SU-DHL-6 (cell line): ENCODE measurements at regions not wholly inside any gene's neighbourhood (a gene's known extent, or its start where the extent isn't known, plus 50 kb on each side); places are given as distances from the start of the nearest gene placed in this dataset.

ENCODE experiments used
- H2AFZ ChIP-seq: fragments of 200-600 bp; sonication (generic); 2 replicates; pipeline ENCODE4 v1.6.1; 2014; ENCODE audit warnings: low read depth, mild to moderate bottlenecking, moderate library complexity, mixed read lengths, antibody characterized with exemption, low read length; ENCODE audit not compliant: severe bottlenecking
- H3F3A ChIP-seq: fragments of 200-600 bp; shearing (Covaris generic); 2 replicates; pipeline ENCODE4 v1.6.0; 2016; ENCODE audit warnings: antibody characterized with exemption, mild to moderate bottlenecking; ENCODE audit not compliant: insufficient read depth
- H3K27ac ChIP-seq: fragments of 200-600 bp; sonication (generic); 2 replicates; pipeline ENCODE4 v1.5.1; 2016; ENCODE audit warnings: low read depth, mild to moderate bottlenecking, low read length, moderate library complexity, mixed read lengths
- H3K27me3 ChIP-seq: fragments of 200-600 bp; sonication (generic), shearing (Covaris generic); 2 replicates; pipeline ENCODE4 v1.6.0; 2014; ENCODE audit warnings: mild to moderate bottlenecking, low read length
- H3K36me3 ChIP-seq: fragments of 200-600 bp; sonication (generic); 2 replicates; pipeline ENCODE4 v1.6.1; 2014; ENCODE audit warnings: mild to moderate bottlenecking, low read length, mixed read lengths
- H3K4me2 ChIP-seq: fragments of 300-600, 200-600 bp; shearing (Covaris generic), sonication (generic); 2 replicates; pipeline ENCODE4 v1.6.0; 2014; ENCODE audit warnings: low read length, low read depth, mild to moderate bottlenecking; ENCODE audit not compliant: poor library complexity, severe bottlenecking
- H3K4me3 ChIP-seq: fragments of 200-600 bp; sonication (generic); 2 replicates; pipeline ENCODE4 v1.5.1; 2014; ENCODE audit warnings: antibody characterized with exemption, low read length, mild to moderate bottlenecking, mixed read lengths; ENCODE audit not compliant: insufficient read depth, poor library complexity, severe bottlenecking
- H3K79me2 ChIP-seq: fragments of 200-600 bp; sonication (generic); 2 replicates; pipeline ENCODE4 v1.6.1; 2014; ENCODE audit warnings: mild to moderate bottlenecking, low read length, moderate library complexity; ENCODE audit not compliant: insufficient read depth
- H3K9ac ChIP-seq: fragments of 200-600 bp; sonication (generic); 2 replicates; pipeline ENCODE4 v1.7.0; 2014; ENCODE audit warnings: mild to moderate bottlenecking, low read length
- H3K9me2 ChIP-seq: fragments of 200-600 bp; sonication (generic); replicated peaks from 2 replicates; pipeline ENCODE4 v1.6.1; 2014; ENCODE audit warnings: low read length; ENCODE audit not compliant: insufficient read depth
- H3K9me3 ChIP-seq: fragments of 200-600 bp; sonication (generic); 2 replicates; pipeline ENCODE4 v1.6.1; 2014; ENCODE audit warnings: low read length, mixed read lengths; ENCODE audit not compliant: insufficient read depth
- H4K20me1 ChIP-seq: fragments of 200-600 bp; sonication (generic); 2 replicates; pipeline ENCODE4 v1.6.1; 2014; ENCODE audit warnings: low read depth, mild to moderate bottlenecking, antibody characterized with exemption, low read length, moderate library complexity, mixed read lengths
- CTCF ChIP-seq: fragments of 200-600 bp; sonication (generic); IDR thresholded peaks from one replicate; pipeline ENCODE4 v1.5.1; 2017; ENCODE audit warnings: antibody characterized with exemption, mild to moderate bottlenecking, low read length, moderate library complexity; ENCODE audit not compliant: insufficient read depth, poor library complexity, severe bottlenecking
- EZH2phosphoT487 ChIP-seq: fragments of 200-600 bp; sonication (generic), shearing (Covaris generic); conservative IDR thresholded peaks from 2 replicates; pipeline ENCODE4 v1.6.1; 2018; ENCODE audit warnings: mild to moderate bottlenecking, antibody characterized with exemption, low read length, moderate library complexity, mixed read lengths

DNA sequence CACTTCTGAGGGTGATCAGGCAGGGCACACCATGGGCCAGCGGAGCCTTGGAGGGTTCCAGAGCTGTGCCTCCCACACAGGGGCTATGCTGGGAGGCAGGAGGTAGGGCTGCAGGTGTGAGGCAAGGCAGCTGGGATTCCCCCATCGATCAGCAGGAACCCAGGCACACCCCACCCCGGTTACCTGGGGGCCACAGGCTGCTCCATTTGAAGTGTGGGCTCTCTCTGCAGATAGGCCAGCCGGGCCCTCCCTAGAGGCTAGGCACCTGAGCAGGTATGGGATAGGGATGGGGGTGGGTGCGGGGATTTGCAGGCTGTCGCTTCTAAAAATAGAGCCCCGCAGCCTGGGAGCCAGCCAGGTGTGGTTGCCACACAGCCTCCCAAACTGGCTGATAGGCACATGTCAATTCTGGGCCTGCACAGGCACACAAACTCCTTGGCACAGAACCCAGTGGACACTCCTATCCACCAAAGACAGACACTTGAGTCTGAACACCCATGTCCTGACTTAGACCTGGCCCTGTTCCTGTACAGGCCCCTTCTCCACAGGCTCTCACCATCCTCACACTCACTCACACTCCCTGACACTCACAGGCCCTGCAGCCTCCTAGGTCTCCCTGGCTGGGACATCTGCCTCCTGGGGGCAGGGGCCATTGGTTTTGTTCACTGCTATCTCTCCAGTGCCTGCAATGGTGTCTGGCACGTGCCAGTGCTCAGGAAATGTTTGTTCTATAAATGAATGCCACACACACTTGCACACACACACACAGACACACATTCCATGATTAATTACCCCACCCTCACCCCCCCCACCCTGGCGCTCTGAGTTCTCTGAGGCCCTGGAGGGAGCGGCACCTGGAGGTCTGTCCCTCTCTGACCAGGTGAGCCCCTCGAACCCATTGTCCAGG is 73.4 kb downstream of the ZFP36L2 start:
- Histone ChIP-seq H3K9me2 (no peaks in the 10 kb centered on the region), H3K4me2 (no peak overlapping the region), H3K9me3 (no peaks in the 10 kb centered on the region), H3K9ac (no peak overlapping the region), H3K27ac (no peak overlapping the region), H4K20me1 (no peaks in the 10 kb centered on the region), H2AFZ (no peak overlapping the region), H3K4me3 (no peak overlapping the region), H3K36me3 (no peaks in the 10 kb centered on the region), H3K27me3 (no peaks in the 10 kb centered on the region), H3F3A (no peaks in the 10 kb centered on the region; the same call in 1 of the 2 replicates), H3K79me2 (no peaks in the 10 kb centered on the region)
- TF ChIP-seq EZH2phosphoT487 (no peak), CTCF (no peak)

- Histone ChIP-seq H3K79me2 (no peaks in the 10 kb centered on the region), H3K9me2 (no peaks in the 10 kb centered on the region), H3K4me3 (no peak overlapping the region), H4K20me1 (no peaks in the 10 kb centered on the region), H3K36me3 (no peaks in the 10 kb centered on the region), H3K27me3 (no peaks in the 10 kb centered on the region), H3K9ac (no peak overlapping the region), H3K9me3 (no peaks in the 10 kb centered on the region), H3F3A (no peaks in the 10 kb centered on the region; the same call in none of the 2 replicates), H3K27ac (no peak overlapping the region), H3K4me2 (no peak overlapping the region), H2AFZ (no peak overlapping the region)
- TF ChIP-seq EZH2phosphoT487, result no peak
- no peak for TF ChIP-seq CTCF
These were observed 74.2 kb downstream of the ZFP36L2 start for GRCh38 chr2:43152186-43152585.

DNA sequence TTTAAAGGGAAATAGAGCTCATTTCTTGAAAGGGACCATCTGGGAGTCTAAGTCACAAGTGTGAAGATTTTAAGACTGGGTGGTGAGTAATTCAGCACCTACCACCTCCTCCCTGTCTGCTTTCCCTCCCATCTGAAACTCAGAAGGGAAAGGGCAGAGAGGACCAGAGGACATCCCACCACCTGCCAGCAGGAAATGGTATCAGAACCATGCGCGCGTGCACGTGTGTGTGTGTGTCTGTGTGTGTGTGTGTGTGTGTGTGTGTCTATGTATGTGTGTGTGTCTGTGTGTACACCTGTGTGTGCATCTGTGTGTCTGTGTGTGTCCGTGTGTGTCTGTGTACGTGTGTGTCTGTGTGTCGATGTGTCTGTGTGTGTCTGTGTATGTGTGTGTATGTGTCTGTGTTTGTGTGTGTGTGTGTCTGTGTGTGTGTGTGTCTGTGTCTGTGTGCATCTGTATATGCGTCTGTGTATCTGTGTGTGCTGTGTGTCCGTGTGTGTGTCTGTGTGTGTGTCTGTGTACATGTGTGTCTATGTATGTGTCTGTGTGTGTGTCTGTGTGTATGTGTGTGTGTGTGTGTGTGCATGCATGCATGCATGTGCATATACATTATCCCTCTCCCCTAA is 76.8 kb downstream of the ZFP36L2 start:
- no peak overlapping the region for H3K27ac ChIP-seq
- TF ChIP-seq CTCF (no peak), EZH2phosphoT487 (no peak)

More for the DNA sequence above, 76.8 kb downstream of the ZFP36L2 start:
- H3K9me2 ChIP-seq, result no peaks in the 10 kb centered on the region
- no peak overlapping the region for H3K4me2 ChIP-seq
- H3K9me3 ChIP-seq, result no peaks in the 10 kb centered on the region
- no peaks in the 10 kb centered on the region for H3K27me3 ChIP-seq
- no peak overlapping the region for H3K9ac ChIP-seq
- H2AFZ ChIP-seq, result no peak overlapping the region
- no peaks in the 10 kb centered on the region for H4K20me1 ChIP-seq
- no peaks in the 10 kb centered on the region for H3K79me2 ChIP-seq
- no peaks in the 10 kb centered on the region; the same call in none of the 2 replicates for H3F3A ChIP-seq
- H3K36me3 ChIP-seq, result no peaks in the 10 kb centered on the region
- H3K4me3 ChIP-seq, result no peak overlapping the region
